Astrocyte (in vitro differentiated cells and primary cell): ENCODE measurements at regions not wholly inside any gene's neighbourhood (a gene's known extent, or its start where the extent isn't known, plus 50 kb on each side); places are given as distances from the start of the nearest gene placed in this dataset.
"Not testable (repeated sequence)": the region's sequence is repeated elsewhere in the genome, so short reads cannot be mapped to it uniquely, and the experiment has no call there.

Experiments used
- DNase-seq: peaks from one replicate; pipeline ENCODE4 v3.0.0-alpha.2; 2010; ENCODE audit warnings: low read depth
- FAIRE-seq: peaks from 2 replicates; lab custom pipeline; 2011; peaks lifted over from hg19 to GRCh38; lab: Jason Lieb, UNC
- H2AFZ ChIP-seq: 2 replicates; pipeline ENCODE4 v1.6.0; 2012; ENCODE audit warnings: low read depth, low read length, inconsistent platforms
- H3K27ac ChIP-seq: 2 replicates; pipeline ENCODE4 v1.5.1; 2011; ENCODE audit warnings: low read depth, low read length, inconsistent platforms
- H3K27me3 ChIP-seq: 2 replicates; pipeline ENCODE4 v1.6.0; 2011; ENCODE audit warnings: low read length, inconsistent platforms; ENCODE audit not compliant: insufficient read depth
- H3K36me3 ChIP-seq: 2 replicates; pipeline ENCODE4 v1.5.1; 2011; ENCODE audit warnings: low read length, inconsistent platforms; ENCODE audit not compliant: insufficient read depth
- H3K4me1 ChIP-seq: 2 replicates; pipeline ENCODE4 v1.5.1; 2011; ENCODE audit warnings: low read length, inconsistent platforms; ENCODE audit not compliant: insufficient read depth
- H3K4me2 ChIP-seq: 2 replicates; pipeline ENCODE4 v1.6.0; 2012; ENCODE audit warnings: low read length, inconsistent platforms
- H3K4me3 ChIP-seq: 2 replicates; pipeline ENCODE4 v1.5.1; 2011; ENCODE audit warnings: low read depth, mild to moderate bottlenecking, low read length, inconsistent platforms; ENCODE audit not compliant: insufficient read depth
- H3K79me2 ChIP-seq: 2 replicates; pipeline ENCODE4 v1.6.0; 2012; ENCODE audit warnings: mild to moderate bottlenecking, low read length, inconsistent platforms; ENCODE audit not compliant: insufficient read depth
- H3K9ac ChIP-seq: 2 replicates; pipeline ENCODE4 v1.6.0; 2012; ENCODE audit warnings: mild to moderate bottlenecking, low read length, inconsistent platforms
- H3K9me3 ChIP-seq: 2 replicates; pipeline ENCODE4 v1.5.1; 2012; ENCODE audit warnings: low read depth, mild to moderate bottlenecking, low read length, inconsistent platforms; ENCODE audit not compliant: insufficient read depth
- H4K20me1 ChIP-seq: 2 replicates; pipeline ENCODE4 v1.6.0; 2012; ENCODE audit warnings: low read length, inconsistent platforms; ENCODE audit not compliant: insufficient read depth
- H3K27ac Mint-ChIP-seq: one replicate; pipeline ENCODE4 v1.8.0; 2021; ENCODE audit warnings: mild to moderate bottlenecking, mixed read lengths; ENCODE audit not compliant: unreplicated experiment
- H3K27me3 Mint-ChIP-seq: one replicate; pipeline ENCODE4 v1.8.0; 2021; ENCODE audit warnings: low read depth, mixed read lengths; ENCODE audit not compliant: unreplicated experiment
- H3K36me3 Mint-ChIP-seq: one replicate; pipeline ENCODE4 v1.8.0; 2021; ENCODE audit warnings: low read depth, mixed read lengths; ENCODE audit not compliant: unreplicated experiment
- H3K4me1 Mint-ChIP-seq: one replicate; pipeline ENCODE4 v1.8.0; 2021; ENCODE audit warnings: low read depth, mixed read lengths; ENCODE audit not compliant: unreplicated experiment
- H3K4me3 Mint-ChIP-seq: one replicate; pipeline ENCODE4 v1.8.0; 2021; ENCODE audit warnings: mild to moderate bottlenecking, moderate library complexity, mixed read lengths; ENCODE audit not compliant: unreplicated experiment
- H3K9me3 Mint-ChIP-seq: one replicate; pipeline ENCODE4 v1.8.0; 2021; ENCODE audit warnings: mild to moderate bottlenecking, mixed read lengths; ENCODE audit not compliant: unreplicated experiment
- EZH2 ChIP-seq: IDR thresholded peaks from 2 replicates; pipeline ENCODE4 v1.6.1; 2012; ENCODE audit warnings: mild to moderate bottlenecking, low read length, inconsistent platforms; ENCODE audit not compliant: insufficient read depth
- TF ChIP-seq, protein P1 (sequence below): IDR thresholded peaks from 2 replicates; pipeline ENCODE4 v1.5.1; 2011; ENCODE audit warnings: low read depth, mild to moderate bottlenecking, inconsistent platforms, low read length, moderate library complexity; ENCODE audit not compliant: insufficient read depth

DNA sequence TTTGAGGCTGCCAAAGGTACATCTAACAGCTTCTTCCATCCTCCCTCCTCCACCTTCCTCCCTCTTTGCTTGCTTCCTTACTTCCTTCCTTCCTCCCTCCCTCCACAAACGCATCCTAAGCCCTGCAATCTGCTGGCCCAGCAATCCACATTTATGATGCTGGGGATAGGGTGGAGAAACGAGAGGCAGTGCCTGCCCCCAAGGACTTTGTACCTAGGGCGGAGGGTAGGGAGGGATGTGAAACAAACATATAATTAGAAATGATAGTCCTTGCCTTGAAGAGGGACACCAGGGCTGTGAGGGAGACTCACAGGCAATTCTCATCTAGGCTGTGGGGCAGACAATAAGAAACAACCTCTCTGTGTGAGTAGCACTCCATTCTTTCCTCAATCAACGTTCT lies 188.3 kb downstream of the ANKRD30B start:
- H3K4me2 ChIP-seq = no peak overlapping the region
- no peak for TF ChIP-seq EZH2
- TF ChIP-seq, protein P1, sequence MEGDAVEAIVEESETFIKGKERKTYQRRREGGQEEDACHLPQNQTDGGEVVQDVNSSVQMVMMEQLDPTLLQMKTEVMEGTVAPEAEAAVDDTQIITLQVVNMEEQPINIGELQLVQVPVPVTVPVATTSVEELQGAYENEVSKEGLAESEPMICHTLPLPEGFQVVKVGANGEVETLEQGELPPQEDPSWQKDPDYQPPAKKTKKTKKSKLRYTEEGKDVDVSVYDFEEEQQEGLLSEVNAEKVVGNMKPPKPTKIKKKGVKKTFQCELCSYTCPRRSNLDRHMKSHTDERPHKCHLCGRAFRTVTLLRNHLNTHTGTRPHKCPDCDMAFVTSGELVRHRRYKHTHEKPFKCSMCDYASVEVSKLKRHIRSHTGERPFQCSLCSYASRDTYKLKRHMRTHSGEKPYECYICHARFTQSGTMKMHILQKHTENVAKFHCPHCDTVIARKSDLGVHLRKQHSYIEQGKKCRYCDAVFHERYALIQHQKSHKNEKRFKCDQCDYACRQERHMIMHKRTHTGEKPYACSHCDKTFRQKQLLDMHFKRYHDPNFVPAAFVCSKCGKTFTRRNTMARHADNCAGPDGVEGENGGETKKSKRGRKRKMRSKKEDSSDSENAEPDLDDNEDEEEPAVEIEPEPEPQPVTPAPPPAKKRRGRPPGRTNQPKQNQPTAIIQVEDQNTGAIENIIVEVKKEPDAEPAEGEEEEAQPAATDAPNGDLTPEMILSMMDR = no peak
- Mint-ChIP-seq H3K27ac (no peak overlapping the region), H3K36me3 (no peaks in the 10 kb centered on the region), H3K4me1 (no peaks in the 10 kb centered on the region), H3K27me3 (peaks cover 14% of the 10 kb centered on the region), H3K9me3 (peaks cover 4% of the 10 kb centered on the region), H3K4me3 (no peak overlapping the region)
- DNase-seq (no peak), FAIRE-seq (no peak)
- H4K20me1 ChIP-seq = no peaks in the 10 kb centered on the region
- H3K79me2 ChIP-seq = no peaks in the 10 kb centered on the region
- H3K36me3 ChIP-seq = no peaks in the 10 kb centered on the region
- H3K4me3 ChIP-seq = no peak overlapping the region
- no peak overlapping the region for H3K27ac ChIP-seq
- H2AFZ ChIP-seq = no peak overlapping the region
- H3K4me1 ChIP-seq = no peaks in the 10 kb centered on the region
- H3K9ac ChIP-seq = no peak overlapping the region
- H3K27me3 ChIP-seq = no peaks in the 10 kb centered on the region
- H3K9me3 ChIP-seq = peaks cover 15% of the 10 kb centered on the region

DNA sequence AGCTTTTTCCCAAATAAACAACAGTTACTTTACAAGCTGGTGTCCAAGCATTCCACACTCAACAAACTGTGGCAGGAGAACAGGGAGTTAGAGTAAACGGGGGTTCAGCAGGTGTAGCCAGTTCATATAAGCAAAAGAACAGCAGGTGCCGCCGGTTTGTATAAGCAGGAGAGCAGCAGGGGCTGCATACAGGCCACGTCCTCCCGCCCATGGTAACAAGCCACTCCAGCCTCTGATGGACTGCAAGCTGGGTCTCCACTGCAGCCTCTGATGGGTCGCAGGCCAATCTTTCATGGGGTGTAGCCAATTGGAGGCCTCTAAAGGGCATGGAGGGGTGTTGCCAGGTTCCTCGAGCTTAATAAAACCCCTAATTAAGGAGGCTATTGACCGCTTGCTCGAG lies 189.3 kb downstream of the ANKRD30B start:
- Mint-ChIP-seq H3K27me3 (peaks cover 14% of the 10 kb centered on the region), H3K4me1 (no peaks in the 10 kb centered on the region), H3K36me3 (no peaks in the 10 kb centered on the region), H3K27ac (no peak overlapping the region), H3K9me3 (peaks cover 4% of the 10 kb centered on the region), H3K4me3 (no peak overlapping the region)
- Histone ChIP-seq H3K4me2 (no peak overlapping the region), H3K4me1 (no peaks in the 10 kb centered on the region), H3K27me3 (no peaks in the 10 kb centered on the region), H3K79me2 (no peaks in the 10 kb centered on the region), H3K9me3 (peaks cover 15% of the 10 kb centered on the region), H3K27ac (no peak overlapping the region), H4K20me1 (no peaks in the 10 kb centered on the region), H3K36me3 (no peaks in the 10 kb centered on the region), H3K4me3 (no peak overlapping the region), H2AFZ (no peak overlapping the region), H3K9ac (no peak overlapping the region)
- no peak for DNase-seq
- no peak for FAIRE-seq
- TF ChIP-seq, protein P1 = no peak
- no peak for TF ChIP-seq EZH2

DNA sequence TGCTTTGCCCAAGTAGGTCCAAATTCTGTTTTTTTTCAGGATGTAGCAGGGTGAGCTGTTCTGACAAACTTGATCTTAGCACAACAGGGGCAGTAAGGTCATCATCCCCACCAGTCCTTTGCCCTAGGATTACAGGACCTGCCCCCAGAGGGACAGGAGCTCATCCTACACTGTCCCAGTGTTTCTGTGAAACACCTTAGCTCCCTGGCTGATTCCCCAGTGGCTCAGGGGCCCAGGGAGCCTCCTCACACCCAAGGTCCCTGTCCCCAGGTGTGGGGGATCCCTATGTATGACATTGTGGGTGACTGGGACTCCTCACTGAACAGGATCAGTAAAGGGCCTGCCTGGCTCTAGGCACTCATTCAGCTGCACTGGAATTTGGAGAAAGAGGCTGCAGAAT lies 191.2 kb downstream of the ANKRD30B start:
- no peak for FAIRE-seq
- H3K9me3 Mint-ChIP-seq = peaks cover 6% of the 10 kb centered on the region
- Histone ChIP-seq H3K27ac (no peak overlapping the region), H3K27me3 (no peaks in the 10 kb centered on the region), H3K4me1 (no peaks in the 10 kb centered on the region), H4K20me1 (no peaks in the 10 kb centered on the region), H2AFZ (no peak overlapping the region), H3K4me3 (no peak overlapping the region), H3K9ac (no peak overlapping the region), H3K4me2 (no peak overlapping the region), H3K36me3 (no peaks in the 10 kb centered on the region), H3K9me3 (peaks cover 18% of the 10 kb centered on the region), H3K79me2 (no peaks in the 10 kb centered on the region)
- no peak for DNase-seq
- no peak overlapping the region for H3K4me3 Mint-ChIP-seq
- peaks cover 9% of the 10 kb centered on the region for H3K27me3 Mint-ChIP-seq
- no peaks in the 10 kb centered on the region for H3K36me3 Mint-ChIP-seq
- TF ChIP-seq EZH2 = no peak
- TF ChIP-seq, protein P1 = no peak
- no peaks in the 10 kb centered on the region for H3K4me1 Mint-ChIP-seq
- no peak overlapping the region for H3K27ac Mint-ChIP-seq

DNA sequence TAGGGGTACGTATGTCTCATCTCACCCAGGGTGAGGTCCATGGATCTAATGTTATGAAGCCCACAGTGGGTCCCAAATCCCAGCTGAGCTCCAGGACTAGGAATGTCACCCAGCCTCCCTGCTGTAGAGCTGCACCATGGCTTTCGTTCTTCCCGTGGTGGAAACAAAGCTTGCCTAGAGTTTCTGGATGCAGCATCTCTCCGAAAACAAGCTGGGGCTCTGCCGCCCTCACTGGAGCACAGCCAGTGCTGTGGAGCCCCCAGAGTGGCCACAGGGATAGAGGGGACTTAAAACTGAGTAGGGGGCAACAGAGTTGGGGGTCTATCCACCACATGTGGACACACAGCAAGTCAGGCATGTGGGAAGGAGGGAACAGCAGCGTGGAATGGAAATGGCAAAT lies 192.1 kb downstream of the ANKRD30B start:
- not testable (repeated sequence) for H3K36me3 ChIP-seq, H3K36me3 Mint-ChIP-seq, H4K20me1 ChIP-seq, H3K4me2 ChIP-seq, H3K27me3 Mint-ChIP-seq, H3K79me2 ChIP-seq, H3K4me1 ChIP-seq, DNase-seq, H3K4me3 ChIP-seq, H2AFZ ChIP-seq, H3K27ac ChIP-seq, H3K4me3 Mint-ChIP-seq, H3K9me3 Mint-ChIP-seq, FAIRE-seq, H3K9ac ChIP-seq, H3K27ac Mint-ChIP-seq, H3K4me1 Mint-ChIP-seq, H3K27me3 ChIP-seq
- peaks cover 17% of the 10 kb centered on the region for H3K9me3 ChIP-seq
